Nephron progenitor cell (in vitro differentiated cells): ENCODE measurements at regions not wholly inside any gene's neighbourhood (a gene's known extent, or its start where the extent isn't known, plus 50 kb on each side); places are given as distances from the start of the nearest gene placed in this dataset.
"Not testable (repeated sequence)": the region's sequence is repeated elsewhere in the genome, so short reads cannot be mapped to it uniquely, and the experiment has no call there.

Experiments used
- DNase-seq: peaks from one replicate; pipeline ENCODE4 v3.0.0; 2021
- H3K27ac Mint-ChIP-seq: 2 replicates; pipeline ENCODE4 v1.8.0; 2021; ENCODE audit warnings: mild to moderate bottlenecking, moderate library complexity, mixed read lengths
- H3K27me3 Mint-ChIP-seq: 2 replicates; pipeline ENCODE4 v1.8.0; 2021; ENCODE audit warnings: mild to moderate bottlenecking, low read depth, mixed read lengths; ENCODE audit not compliant: poor library complexity
- H3K36me3 Mint-ChIP-seq: 2 replicates; pipeline ENCODE4 v1.8.0; 2021; ENCODE audit warnings: low read depth, mixed read lengths
- H3K4me1 Mint-ChIP-seq: 2 replicates; pipeline ENCODE4 v1.8.0; 2021; ENCODE audit warnings: mixed read lengths
- H3K4me3 Mint-ChIP-seq: 2 replicates; pipeline ENCODE4 v1.8.0; 2021; ENCODE audit warnings: mild to moderate bottlenecking, moderate library complexity, mixed read lengths
- H3K9me3 Mint-ChIP-seq: 2 replicates; pipeline ENCODE4 v1.8.0; 2021; ENCODE audit warnings: mild to moderate bottlenecking, moderate library complexity, mixed read lengths
- CTCF ChIP-seq: fragments of 200-600 bp; sonication (generic); IDR thresholded peaks from 2 replicates; pipeline ENCODE4 v1.5.0; 2021; ENCODE audit warnings: antibody characterized with exemption

DNA sequence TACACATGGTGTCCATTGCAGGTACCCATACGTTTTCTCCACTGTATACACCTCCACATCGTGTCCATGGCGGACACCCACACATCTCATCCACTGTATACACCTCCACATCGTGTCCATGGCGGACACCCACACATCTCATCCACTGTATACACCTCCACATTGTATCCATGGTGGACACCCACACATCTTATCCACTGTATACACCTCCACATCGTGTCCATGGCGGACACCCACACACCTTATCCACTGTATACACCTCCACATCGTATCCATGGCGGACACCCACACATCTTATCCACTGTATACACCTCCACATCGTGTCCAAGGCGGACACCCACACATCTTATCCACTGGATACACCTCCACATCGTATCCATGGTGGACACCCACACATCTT is 50.4 kb upstream of the TTC34 start:
- H3K4me1 Mint-ChIP-seq, H3K27me3 Mint-ChIP-seq, H3K36me3 Mint-ChIP-seq, DNase-seq, H3K4me3 Mint-ChIP-seq, H3K27ac Mint-ChIP-seq: not testable (repeated sequence)
- H3K9me3 Mint-ChIP-seq: peaks cover 76% of the 10 kb centered on the region

DNA sequence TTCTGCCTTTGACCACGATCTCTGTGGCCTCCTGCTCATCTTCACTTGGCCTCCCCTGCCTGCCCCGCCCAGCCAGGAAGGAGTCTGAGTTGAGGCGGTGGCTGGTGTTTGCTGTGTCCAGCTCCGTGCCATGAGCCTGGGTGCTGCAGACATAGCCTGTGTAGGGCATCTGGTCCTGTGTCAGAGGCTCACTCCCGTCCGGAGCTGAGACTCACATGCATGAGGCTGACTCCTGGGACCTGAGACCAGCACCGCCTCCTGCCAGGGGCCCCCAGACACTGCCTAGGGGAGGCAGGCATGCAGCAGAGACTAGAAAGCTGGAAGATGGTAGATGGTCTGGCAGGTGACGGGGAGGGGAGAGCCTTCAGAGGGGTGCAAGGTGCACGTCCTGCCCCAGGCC is 52.2 kb upstream of the TTC34 start:
- Mint-ChIP-seq H3K27ac (no peak overlapping the region), H3K9me3 (peaks cover 78% of the 10 kb centered on the region), H3K36me3 (peaks cover 4% of the 10 kb centered on the region), H3K4me1 (no peaks in the 10 kb centered on the region), H3K27me3 (peaks cover 9% of the 10 kb centered on the region), H3K4me3 (no peak overlapping the region)
- no peak for TF ChIP-seq CTCF
- DNase-seq: no peak

GRCh38 chr1:2854151-2854550 is 52.7 kb upstream of the TTC34 start:
- peaks cover 78% of the 10 kb centered on the region for H3K9me3 Mint-ChIP-seq
- H3K27me3 Mint-ChIP-seq: peaks cover 9% of the 10 kb centered on the region
- no peak for DNase-seq
- peaks cover 4% of the 10 kb centered on the region for H3K36me3 Mint-ChIP-seq
- no peaks in the 10 kb centered on the region for H3K4me1 Mint-ChIP-seq
- H3K27ac Mint-ChIP-seq: no peak overlapping the region
- no peak overlapping the region for H3K4me3 Mint-ChIP-seq
- no peak for TF ChIP-seq CTCF

DNA sequence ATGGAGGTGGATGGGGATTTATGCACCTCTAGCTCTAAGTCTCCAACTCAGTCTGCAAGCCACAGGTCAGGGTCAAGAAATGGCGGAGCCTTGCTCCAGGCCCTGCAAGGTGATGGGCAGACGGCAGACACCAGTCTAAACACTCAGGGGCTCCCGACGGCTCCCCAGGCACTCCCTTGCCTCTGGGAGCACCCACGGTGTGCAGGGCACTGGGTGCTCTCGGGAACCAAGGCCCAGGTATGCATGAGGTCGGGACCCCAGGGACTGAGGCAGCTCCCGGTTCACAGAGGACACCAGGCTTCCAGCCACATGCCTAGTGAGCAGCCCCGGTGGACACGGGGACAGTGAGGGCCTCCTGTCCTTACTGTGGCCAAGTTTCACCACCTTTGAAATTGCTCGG is 53.1 kb upstream of the TTC34 start:
- H3K4me3 Mint-ChIP-seq: no peak overlapping the region
- H3K27ac Mint-ChIP-seq: no peak overlapping the region
- H3K9me3 Mint-ChIP-seq: peaks cover 76% of the 10 kb centered on the region
- DNase-seq: no peak
- H3K36me3 Mint-ChIP-seq: peaks cover 4% of the 10 kb centered on the region
- no peaks in the 10 kb centered on the region for H3K4me1 Mint-ChIP-seq
- H3K27me3 Mint-ChIP-seq: peaks cover 9% of the 10 kb centered on the region
- no peak for TF ChIP-seq CTCF

DNA sequence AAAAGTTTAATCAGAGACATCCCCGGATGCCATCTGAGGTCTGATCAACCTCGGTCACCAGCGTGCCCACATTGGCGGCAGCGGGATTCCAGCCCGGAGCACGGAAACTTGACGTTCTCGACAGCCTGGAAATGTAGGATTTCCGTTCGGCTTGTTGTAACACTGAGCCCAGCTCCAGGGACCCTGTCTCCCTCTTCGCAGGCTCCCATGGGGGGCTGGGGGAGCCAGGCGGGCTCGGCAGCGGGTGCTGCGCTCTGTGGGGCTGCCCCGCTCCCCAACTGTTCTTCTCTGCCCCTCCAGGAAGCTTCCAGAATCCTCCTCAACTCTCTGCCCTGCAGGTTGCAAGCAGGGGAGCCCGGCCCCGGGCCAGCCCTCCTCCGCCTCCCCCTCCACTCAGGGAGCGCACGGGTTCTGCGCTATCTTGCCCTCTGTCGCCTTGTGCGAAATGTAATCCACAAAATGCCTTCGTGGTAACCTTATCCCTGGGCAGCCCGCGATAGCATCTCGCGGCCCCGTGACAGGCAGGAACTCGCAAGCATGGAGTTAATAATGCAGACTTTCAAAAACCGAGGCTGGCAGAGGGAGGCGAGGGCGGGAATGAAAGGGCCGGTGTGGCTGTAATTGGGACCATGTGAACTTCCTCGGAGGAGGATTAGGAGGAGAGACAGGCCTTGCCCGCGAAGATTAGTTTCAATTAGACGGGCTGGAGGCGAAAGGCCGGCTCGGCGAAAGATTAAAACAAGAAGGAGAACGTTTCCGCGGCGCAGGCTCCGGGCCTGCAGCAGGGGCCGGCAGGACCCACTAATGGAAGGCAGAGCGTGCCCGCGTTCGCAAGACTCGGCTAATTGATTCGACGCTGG is 53.9 kb upstream of the TTC34 start:
- Mint-ChIP-seq H3K4me1 (no peaks in the 10 kb centered on the region), H3K4me3 (no peak overlapping the region), H3K27me3 (peaks cover 9% of the 10 kb centered on the region), H3K9me3 (peaks cover 74% of the 10 kb centered on the region), H3K27ac (no peak overlapping the region), H3K36me3 (peaks cover 4% of the 10 kb centered on the region)
- no peak for TF ChIP-seq CTCF
- DNase-seq: no peak

DNA sequence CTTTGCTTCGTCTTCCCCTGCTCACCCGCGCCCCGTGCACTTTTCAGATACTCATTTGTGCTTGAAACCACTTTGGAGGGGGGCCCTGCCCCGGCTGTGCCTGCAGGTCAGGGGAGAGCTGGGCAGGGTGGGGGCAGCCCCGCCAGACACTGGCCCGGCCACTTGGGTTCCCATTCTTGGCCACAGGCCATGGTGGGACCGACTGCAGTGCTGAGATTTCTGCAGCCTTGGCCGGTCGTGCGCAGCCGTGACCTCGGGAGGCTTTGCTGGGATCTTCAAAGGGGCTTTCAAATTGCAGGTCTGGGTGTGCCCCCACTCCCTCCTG is 54.5 kb upstream of the TTC34 start:
- no peak for TF ChIP-seq CTCF
- Mint-ChIP-seq H3K27ac (no peak overlapping the region), H3K4me3 (no peak overlapping the region), H3K4me1 (no peaks in the 10 kb centered on the region), H3K36me3 (peaks cover 4% of the 10 kb centered on the region), H3K9me3 (peaks cover 74% of the 10 kb centered on the region), H3K27me3 (peaks cover 9% of the 10 kb centered on the region)
- no peak for DNase-seq
